Gastrocnemius medialis (tissue), 4 donors: ENCODE measurements at regions not wholly inside any gene's neighbourhood (a gene's known extent, or its start where the extent isn't known, plus 50 kb on each side); places are given as distances from the start of the nearest gene placed in this dataset.

Source experiments
- CTCF ChIP-seq, 5 experiments: fragments of 450-650 bp in 3 of 5; fragments of 200-600 bp in 2 of 5; sonication (generic) in 2 of 5; IDR thresholded peaks in 4 of 5; conservative IDR thresholded peaks in 1 of 5; 1 replicate in 4 of 5; 2 replicates in 1 of 5; pipeline ENCODE4 v1.5.1; 2016 to 2019; ENCODE audit warnings: antibody characterized with exemption in 5 of 5, mild to moderate bottlenecking in 3 of 5, moderate library complexity in 3 of 5
- POLR2A ChIP-seq, 2 donors: fragments of 450-650 bp; IDR thresholded peaks; one replicate each; pipeline ENCODE4 v1.6.1; 2017; ENCODE audit warnings: antibody characterized with exemption in 2 of 2, mild to moderate bottlenecking in 2 of 2, moderate library complexity in 2 of 2

- no peak for TF ChIP-seq POLR2A (IDR thresholded peaks at IDR 0.05)
- TF ChIP-seq CTCF (IDR thresholded peaks at IDR 0.05 in 4 of 5, conservative IDR thresholded peaks at IDR 0.05 in 1 of 5), result no peak
These were observed 1186.7 kb upstream of the EPHA6 start for GRCh38 chr3:95627697-95628096.
